Ishikawa (cell line): ENCODE measurements at regions not wholly inside any gene's neighbourhood (a gene's known extent, or its start where the extent isn't known, plus 50 kb on each side); places are given as distances from the start of the nearest gene placed in this dataset.

ENCODE experiments used
- TF ChIP-seq, protein P1 (sequence below): IDR thresholded peaks from 2 replicates; pipeline ENCODE4 v1.6.1; 2012
- TF ChIP-seq, protein P2 (sequence below): IDR thresholded peaks from 2 replicates; pipeline ENCODE4 v1.6.1; 2012; ENCODE audit warnings: low read depth, mild to moderate bottlenecking

DNA sequence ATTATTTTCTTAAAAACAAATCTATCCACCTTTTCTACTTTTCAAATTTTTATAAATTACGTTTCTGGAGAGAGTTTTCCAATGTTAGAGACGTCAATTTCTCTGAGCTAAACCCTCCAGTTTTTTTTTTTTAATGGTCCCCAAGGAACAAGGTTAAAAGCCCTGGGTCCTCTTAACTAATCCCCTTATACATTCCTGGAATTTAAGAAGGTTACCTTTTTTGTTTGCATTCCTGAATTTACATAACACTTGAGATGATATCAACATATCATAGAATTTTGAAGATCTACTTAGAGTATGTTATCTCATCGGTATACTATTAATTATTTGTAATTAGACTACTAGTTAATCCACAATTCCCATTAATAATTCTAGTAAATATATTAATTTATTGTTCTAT is 662.2 kb upstream of the LRFN5 start:
- TF ChIP-seq, protein P1, sequence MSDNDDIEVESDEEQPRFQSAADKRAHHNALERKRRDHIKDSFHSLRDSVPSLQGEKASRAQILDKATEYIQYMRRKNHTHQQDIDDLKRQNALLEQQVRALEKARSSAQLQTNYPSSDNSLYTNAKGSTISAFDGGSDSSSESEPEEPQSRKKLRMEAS, result no peak
- TF ChIP-seq, protein P2, sequence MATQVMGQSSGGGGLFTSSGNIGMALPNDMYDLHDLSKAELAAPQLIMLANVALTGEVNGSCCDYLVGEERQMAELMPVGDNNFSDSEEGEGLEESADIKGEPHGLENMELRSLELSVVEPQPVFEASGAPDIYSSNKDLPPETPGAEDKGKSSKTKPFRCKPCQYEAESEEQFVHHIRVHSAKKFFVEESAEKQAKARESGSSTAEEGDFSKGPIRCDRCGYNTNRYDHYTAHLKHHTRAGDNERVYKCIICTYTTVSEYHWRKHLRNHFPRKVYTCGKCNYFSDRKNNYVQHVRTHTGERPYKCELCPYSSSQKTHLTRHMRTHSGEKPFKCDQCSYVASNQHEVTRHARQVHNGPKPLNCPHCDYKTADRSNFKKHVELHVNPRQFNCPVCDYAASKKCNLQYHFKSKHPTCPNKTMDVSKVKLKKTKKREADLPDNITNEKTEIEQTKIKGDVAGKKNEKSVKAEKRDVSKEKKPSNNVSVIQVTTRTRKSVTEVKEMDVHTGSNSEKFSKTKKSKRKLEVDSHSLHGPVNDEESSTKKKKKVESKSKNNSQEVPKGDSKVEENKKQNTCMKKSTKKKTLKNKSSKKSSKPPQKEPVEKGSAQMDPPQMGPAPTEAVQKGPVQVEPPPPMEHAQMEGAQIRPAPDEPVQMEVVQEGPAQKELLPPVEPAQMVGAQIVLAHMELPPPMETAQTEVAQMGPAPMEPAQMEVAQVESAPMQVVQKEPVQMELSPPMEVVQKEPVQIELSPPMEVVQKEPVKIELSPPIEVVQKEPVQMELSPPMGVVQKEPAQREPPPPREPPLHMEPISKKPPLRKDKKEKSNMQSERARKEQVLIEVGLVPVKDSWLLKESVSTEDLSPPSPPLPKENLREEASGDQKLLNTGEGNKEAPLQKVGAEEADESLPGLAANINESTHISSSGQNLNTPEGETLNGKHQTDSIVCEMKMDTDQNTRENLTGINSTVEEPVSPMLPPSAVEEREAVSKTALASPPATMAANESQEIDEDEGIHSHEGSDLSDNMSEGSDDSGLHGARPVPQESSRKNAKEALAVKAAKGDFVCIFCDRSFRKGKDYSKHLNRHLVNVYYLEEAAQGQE, result no peak
